Testis (tissue), 2 donors: ENCODE measurements at regions not wholly inside any gene's neighbourhood (a gene's known extent, or its start where the extent isn't known, plus 50 kb on each side); places are given as distances from the start of the nearest gene placed in this dataset.

Source experiments
- DNase-seq: peaks from one replicate; pipeline ENCODE4 v3.0.0-alpha.2; 2019
- H3K27ac ChIP-seq, 2 donors: fragments of 200-600 bp; sonication (generic); one replicate each; pipeline ENCODE4 v1.5.1; 2019
- H3K27me3 ChIP-seq: fragments of 200-600 bp; sonication (generic); one replicate; pipeline ENCODE4 v1.5.1; 2019
- H3K36me3 ChIP-seq: fragments of 200-600 bp; sonication (generic); one replicate; pipeline ENCODE4 v1.5.1; 2017; ENCODE audit warnings: low read depth; ENCODE audit errors: missing control alignments
- H3K4me1 ChIP-seq: fragments of 200-600 bp; sonication (generic); one replicate; pipeline ENCODE4 v1.5.1; 2019
- H3K4me3 ChIP-seq, 2 donors: fragments of 200-600 bp; sonication (generic); one replicate each; pipeline ENCODE4 v1.5.1; 2017 to 2019
- H3K9me3 ChIP-seq: fragments of 200-600 bp; sonication (generic); one replicate; pipeline ENCODE4 v1.5.1; 2017
- CTCF ChIP-seq, 3 experiments: fragments of 450-650 bp in 2 of 3; fragments of 200-600 bp in 1 of 3; sonication (generic) in 1 of 3; IDR thresholded peaks; one replicate each; pipeline ENCODE4 v1.5.1; 2016 to 2019; ENCODE audit warnings: antibody characterized with exemption in 3 of 3, mild to moderate bottlenecking in 2 of 3, moderate library complexity in 1 of 3
- POLR2A ChIP-seq: fragments of 450-650 bp; IDR thresholded peaks from one replicate; pipeline ENCODE4 v1.6.1; 2017; ENCODE audit warnings: antibody characterized with exemption, mild to moderate bottlenecking, moderate library complexity
- WGBS, 2 donors: methylation state at CpG; one replicate each; pipeline ENCODE4 v1.1.5; 2018; 5-methylcytosine and 5-hydroxymethylcytosine counted together
- intact Hi-C: fragments of 100-400 bp; cut with DNase I; formaldehyde crosslinking; loops from one replicate; pipeline ENCODE4 v1.15.1; 2023; ENCODE audit warnings: low total_unique reads

GRCh38 chr1:199509456-199509855 lies 518.1 kb upstream of the NR5A2 start:
- Histone ChIP-seq H3K36me3 (no peaks in the 10 kb centered on the region), H3K4me1 (no peaks in the 10 kb centered on the region), H3K9me3 (no peaks in the 10 kb centered on the region), H3K4me3 (no peak overlapping the region), H3K27ac (no peak overlapping the region), H3K27me3 (no peaks in the 10 kb centered on the region)
- intact Hi-C loops = no loop called here
- TF ChIP-seq POLR2A = no peak
- no peak for TF ChIP-seq CTCF (IDR thresholded peaks at IDR 0.05)
- DNase-seq = no peak
- 66 to 68% methylated on average over 2 of the region's 2 CpGs for WGBS, 2 donors

- Histone ChIP-seq H3K9me3 (no peaks in the 10 kb centered on the region), H3K4me1 (no peaks in the 10 kb centered on the region), H3K4me3 (no peak overlapping the region), H3K27ac (no peak overlapping the region), H3K36me3 (no peaks in the 10 kb centered on the region), H3K27me3 (no peaks in the 10 kb centered on the region)
- no peak for DNase-seq
- intact Hi-C loops = no loop called here
- TF ChIP-seq CTCF (IDR thresholded peaks at IDR 0.05) (no peak), POLR2A (no peak)
- WGBS, 2 donors = 70 to 86% methylated on average over 5 of the region's 5 CpGs
These were observed 517.2 kb upstream of the NR5A2 start for GRCh38 chr1:199510314-199510713.

- WGBS, 2 donors = 60% methylated on average over 6 of the region's 6 CpGs
- H3K4me1 ChIP-seq = no peaks in the 10 kb centered on the region
- H3K4me3 ChIP-seq = no peak overlapping the region
- no peaks in the 10 kb centered on the region for H3K36me3 ChIP-seq
- intact Hi-C loops = no loop called here
- no peak overlapping the region for H3K27ac ChIP-seq
- no peak for TF ChIP-seq CTCF (IDR thresholded peaks at IDR 0.05)
- no peak for TF ChIP-seq POLR2A
- no peak for DNase-seq
- H3K27me3 ChIP-seq = no peaks in the 10 kb centered on the region
- H3K9me3 ChIP-seq = no peaks in the 10 kb centered on the region
These were observed 515.3 kb upstream of the NR5A2 start for GRCh38 chr1:199512037-199512710.

GRCh38 chr1:199515261-199515660 lies 512.2 kb upstream of the NR5A2 start:
- TF ChIP-seq CTCF (IDR thresholded peaks at IDR 0.05) (no peak), POLR2A (no peak)
- no peaks in the 10 kb centered on the region for H3K4me1 ChIP-seq
- no peaks in the 10 kb centered on the region for H3K9me3 ChIP-seq
- intact Hi-C loops = no loop called here
- no peaks in the 10 kb centered on the region for H3K27me3 ChIP-seq
- DNase-seq = no peak
- 64 to 86% methylated on average over 4 of the region's 4 CpGs for WGBS, 2 donors
- no peaks in the 10 kb centered on the region for H3K36me3 ChIP-seq
- no peak overlapping the region for H3K4me3 ChIP-seq
- H3K27ac ChIP-seq = no peak overlapping the region

- no peaks in the 10 kb centered on the region for H3K36me3 ChIP-seq
- no peak overlapping the region for H3K27ac ChIP-seq
- H3K9me3 ChIP-seq = no peaks in the 10 kb centered on the region
- H3K27me3 ChIP-seq = no peaks in the 10 kb centered on the region
- TF ChIP-seq POLR2A (no peak), CTCF (IDR thresholded peaks at IDR 0.05) (no peak)
- WGBS, 2 donors = 34 to 52% methylated on average over 1 of the region's 1 CpG
- intact Hi-C loops = no loop called here
- DNase-seq = no peak
- no peak overlapping the region for H3K4me3 ChIP-seq
- no peaks in the 10 kb centered on the region for H3K4me1 ChIP-seq
These were observed 505.2 kb upstream of the NR5A2 start for GRCh38 chr1:199522338-199522737.
